ENCODE measurements at regions not wholly inside any gene's neighbourhood (a gene's known extent, or its start where the extent isn't known, plus 50 kb on each side); places are given as distances from the start of the nearest gene placed in this dataset.

DNA sequence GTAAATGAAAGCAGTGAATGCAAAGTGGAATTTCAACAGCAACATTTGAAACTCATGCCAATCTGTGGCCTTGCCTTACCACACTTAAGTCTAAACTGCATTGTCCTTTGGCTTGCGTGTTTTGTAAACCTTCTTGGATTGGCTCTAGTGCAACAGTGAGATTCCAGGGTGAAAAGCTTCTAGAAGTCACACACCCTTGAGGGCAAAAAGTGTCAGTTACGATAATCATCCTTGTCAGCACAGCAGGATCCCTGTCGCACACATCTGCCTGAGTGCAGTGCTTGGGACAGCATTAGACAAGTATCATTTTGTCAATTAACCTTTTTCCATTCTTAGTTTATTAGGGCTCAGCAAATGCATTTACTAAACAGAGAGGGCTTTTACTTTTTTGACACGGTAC, 243.4 kb upstream of the PTBP2 start:
- no peaks in the 10 kb centered on the region for H3K27me3 ChIP-seq
- no peak for DNase-seq
- WGBS, 3 donors: 84 to 88% (median 85%) methylated on average over 4 of the region's 4 CpGs
- H3K4me3 ChIP-seq: no peak overlapping the region
- H3K9me3 ChIP-seq: no peaks in the 10 kb centered on the region
- no peaks in the 10 kb centered on the region for H3K4me1 ChIP-seq (ENCODE audit: insufficient read depth)
- no peak overlapping the region for H3K27ac ChIP-seq
- TF ChIP-seq CTCF (IDR thresholded peaks at IDR 0.05) (no peak), POLR2A (IDR thresholded peaks at IDR 0.05) (no peak), EP300 (IDR thresholded peaks at IDR 0.05) (no peak)
- H3K36me3 ChIP-seq: no peaks in the 10 kb centered on the region
- intact Hi-C loops (cut with DNase I): no loop called here

DNA sequence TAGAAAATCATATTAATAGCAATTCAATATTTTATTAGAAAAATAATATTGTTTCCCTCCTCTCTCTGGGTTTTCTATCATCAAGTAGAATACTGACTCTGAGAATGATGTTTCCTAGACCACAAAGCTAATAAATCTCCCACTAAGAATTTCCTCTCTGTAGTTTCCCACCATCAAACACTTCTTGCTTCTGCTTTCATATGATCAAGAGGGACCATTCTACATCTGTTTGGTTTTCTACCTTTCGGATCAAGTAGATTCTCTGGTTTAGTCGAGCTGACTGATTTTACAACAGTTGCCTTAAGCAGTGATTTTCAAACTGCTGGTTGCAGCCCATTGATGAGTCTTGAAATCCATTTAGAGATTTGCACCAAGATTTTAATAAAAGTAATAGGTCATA, 240.2 kb upstream of the PTBP2 start:
- WGBS, 3 donors: 88 to 91% (median 91%) methylated on average over 2 of the region's 2 CpGs
- no peak for DNase-seq
- Histone ChIP-seq H3K36me3 (no peaks in the 10 kb centered on the region), H3K27ac (no peak overlapping the region), H3K4me3 (no peak overlapping the region), H3K4me1 (ENCODE audit: insufficient read depth) (no peaks in the 10 kb centered on the region), H3K27me3 (no peaks in the 10 kb centered on the region), H3K9me3 (no peaks in the 10 kb centered on the region)
- intact Hi-C loops (cut with DNase I): no loop called here
- no peak for TF ChIP-seq CTCF (IDR thresholded peaks at IDR 0.05)
- TF ChIP-seq POLR2A (IDR thresholded peaks at IDR 0.05): no peak
- no peak for TF ChIP-seq EP300 (IDR thresholded peaks at IDR 0.05)

GRCh38 chr1:96482616-96483015, 239.0 kb upstream of the PTBP2 start:
- 60 to 64% (median 63%) methylated on average over 4 of the region's 4 CpGs for WGBS, 3 donors
- Histone ChIP-seq H3K9me3 (no peaks in the 10 kb centered on the region), H3K27ac (no peak overlapping the region), H3K36me3 (no peaks in the 10 kb centered on the region), H3K4me1 (ENCODE audit: insufficient read depth) (no peaks in the 10 kb centered on the region), H3K27me3 (no peaks in the 10 kb centered on the region), H3K4me3 (no peak overlapping the region)
- no peak for DNase-seq
- TF ChIP-seq EP300 (IDR thresholded peaks at IDR 0.05) (no peak), CTCF (IDR thresholded peaks at IDR 0.05) (no peak), POLR2A (IDR thresholded peaks at IDR 0.05) (no peak)
- intact Hi-C loops (cut with DNase I): no loop called here

DNA sequence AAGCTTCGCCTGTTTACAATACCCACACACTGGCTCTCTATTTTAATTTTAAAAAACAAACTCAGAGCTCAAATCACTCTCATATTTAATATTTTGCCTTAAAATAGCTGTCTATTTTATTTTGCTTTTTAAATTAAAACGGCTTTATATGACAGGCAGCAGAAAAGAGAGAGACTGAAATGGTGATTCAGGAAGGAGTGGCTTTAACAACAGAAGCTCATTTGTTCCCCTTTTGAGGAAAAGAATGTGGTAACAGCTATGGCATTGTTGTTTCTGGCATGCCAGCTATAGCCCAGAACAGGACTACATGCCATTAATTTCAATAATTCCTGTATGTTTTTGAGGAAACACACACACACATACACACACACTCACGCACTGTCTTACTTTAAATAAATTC, 234.2 kb upstream of the PTBP2 start:
- Histone ChIP-seq H3K4me1 (ENCODE audit: insufficient read depth) (no peaks in the 10 kb centered on the region), H3K4me3 (no peak overlapping the region), H3K36me3 (no peaks in the 10 kb centered on the region), H3K9me3 (no peaks in the 10 kb centered on the region), H3K27me3 (no peaks in the 10 kb centered on the region), H3K27ac (no peak overlapping the region)
- no peak for TF ChIP-seq CTCF (IDR thresholded peaks at IDR 0.05)
- no peak for DNase-seq
- WGBS, 3 donors: 55 to 72% (median 67%) methylated on average over 3 of the region's 3 CpGs
- intact Hi-C loops (cut with DNase I): no loop called here

- no peak for DNase-seq
- WGBS, 3 donors: 79 to 85% (median 82%) methylated on average over 5 of the region's 5 CpGs
- H3K36me3 ChIP-seq: no peaks in the 10 kb centered on the region
- intact Hi-C loops (cut with DNase I): no loop called here
- H3K4me1 ChIP-seq (ENCODE audit: insufficient read depth): no peaks in the 10 kb centered on the region
- no peak overlapping the region for H3K27ac ChIP-seq
- H3K27me3 ChIP-seq: no peaks in the 10 kb centered on the region
- no peak overlapping the region for H3K4me3 ChIP-seq
- TF ChIP-seq EP300 (IDR thresholded peaks at IDR 0.05): no peak
- no peak for TF ChIP-seq CTCF (IDR thresholded peaks at IDR 0.05)
- no peak for TF ChIP-seq POLR2A (IDR thresholded peaks at IDR 0.05)
- H3K9me3 ChIP-seq: no peaks in the 10 kb centered on the region
These were observed 233.6 kb upstream of the PTBP2 start for GRCh38 chr1:96487971-96488370.
